MM.1S (cell line): ENCODE measurements at regions not wholly inside any gene's neighbourhood (a gene's known extent, or its start where the extent isn't known, plus 50 kb on each side); places are given as distances from the start of the nearest gene placed in this dataset.

Source experiments
- EZH2 ChIP-seq: fragments of 300-600 bp; sonication (generic); optimal IDR thresholded peaks from 2 replicates; pipeline ENCODE3; 2017; ENCODE audit warnings: low read depth, mild to moderate bottlenecking, antibody characterized with exemption, low read length, mixed read lengths
- EZH2phosphoT487 ChIP-seq: fragments of 300-600 bp; sonication (generic); IDR thresholded peaks from 2 replicates; pipeline ENCODE4 v1.6.1; 2018; ENCODE audit warnings: antibody characterized with exemption, low read length
- TF ChIP-seq, protein P1 (sequence below): fragments of 300-600 bp; sonication (generic); IDR thresholded peaks from 2 replicates; pipeline ENCODE4 v1.5.1; 2016; ENCODE audit warnings: antibody characterized with exemption, low read length, mixed read lengths

DNA sequence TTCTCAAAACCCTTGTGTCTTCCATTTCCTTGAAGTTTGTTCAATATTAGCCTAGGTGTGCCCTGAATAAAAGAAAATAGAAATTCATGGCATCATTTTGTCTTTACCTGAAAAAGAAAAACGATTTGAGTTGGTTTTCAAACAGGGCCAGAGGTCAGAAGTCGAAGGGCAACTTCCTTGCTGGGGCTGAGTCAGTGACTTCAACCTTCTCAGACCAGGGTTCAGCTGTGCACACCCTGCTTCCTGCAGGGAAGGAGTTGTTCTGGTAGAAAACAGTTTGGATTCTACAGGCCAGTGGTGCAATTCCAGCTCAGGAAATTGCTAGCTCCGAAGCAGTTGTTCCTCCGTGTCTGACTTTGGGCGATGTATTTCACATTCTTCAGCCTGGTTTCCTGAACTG, 132.1 kb upstream of the SLC30A5 start:
- TF ChIP-seq, protein P1, sequence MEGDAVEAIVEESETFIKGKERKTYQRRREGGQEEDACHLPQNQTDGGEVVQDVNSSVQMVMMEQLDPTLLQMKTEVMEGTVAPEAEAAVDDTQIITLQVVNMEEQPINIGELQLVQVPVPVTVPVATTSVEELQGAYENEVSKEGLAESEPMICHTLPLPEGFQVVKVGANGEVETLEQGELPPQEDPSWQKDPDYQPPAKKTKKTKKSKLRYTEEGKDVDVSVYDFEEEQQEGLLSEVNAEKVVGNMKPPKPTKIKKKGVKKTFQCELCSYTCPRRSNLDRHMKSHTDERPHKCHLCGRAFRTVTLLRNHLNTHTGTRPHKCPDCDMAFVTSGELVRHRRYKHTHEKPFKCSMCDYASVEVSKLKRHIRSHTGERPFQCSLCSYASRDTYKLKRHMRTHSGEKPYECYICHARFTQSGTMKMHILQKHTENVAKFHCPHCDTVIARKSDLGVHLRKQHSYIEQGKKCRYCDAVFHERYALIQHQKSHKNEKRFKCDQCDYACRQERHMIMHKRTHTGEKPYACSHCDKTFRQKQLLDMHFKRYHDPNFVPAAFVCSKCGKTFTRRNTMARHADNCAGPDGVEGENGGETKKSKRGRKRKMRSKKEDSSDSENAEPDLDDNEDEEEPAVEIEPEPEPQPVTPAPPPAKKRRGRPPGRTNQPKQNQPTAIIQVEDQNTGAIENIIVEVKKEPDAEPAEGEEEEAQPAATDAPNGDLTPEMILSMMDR, result no peak
- TF ChIP-seq EZH2phosphoT487 (no peak), EZH2 (no peak)
